SK-N-SH (cell line): ENCODE measurements at regions not wholly inside any gene's neighbourhood (a gene's known extent, or its start where the extent isn't known, plus 50 kb on each side); places are given as distances from the start of the nearest gene placed in this dataset.

Source experiments
- CTCF ChIA-PET: fragments of 300-600, 350-600 bp; formaldehyde crosslinking; extraction: SDS; loops from one replicate; lab custom pipeline; 2021; lab: Yijun Ruan, JAX
- POLR2A ChIA-PET: fragments of 350-600 bp; sonication (Branson Sonifier 250); formaldehyde crosslinking; extraction: SDS; loops from one replicate; lab custom pipeline; 2020; ENCODE audit warnings: antibody characterized with exemption, inconsistent platforms; lab: Yijun Ruan, JAX
- DNase-seq: peaks from one replicate; pipeline ENCODE4 v3.0.0; 2012
- H2AFZ ChIP-seq: fragments of 200-600 bp; sonication (generic); 2 replicates; pipeline ENCODE4 v1.8.1; 2016; ENCODE audit warnings: antibody characterized with exemption, mild to moderate bottlenecking, low read depth
- H3F3A ChIP-seq: fragments of 200-600 bp; sonication (generic); replicated peaks from 2 replicates; pipeline ENCODE3; 2016; ENCODE audit warnings: antibody characterized with exemption, mild to moderate bottlenecking; ENCODE audit not compliant: insufficient read depth
- H3K27ac ChIP-seq, 2 experiments: fragments of 200-500 bp in 1 of 2; fragments of 200-600 bp in 1 of 2; sonication (Bioruptor generic) in 1 of 2; sonication (generic), shearing (Covaris generic) in 1 of 2; 2 replicates each; pipeline versions ENCODE4 v1.5.1 to v1.6.1; 2014 to 2016; ENCODE audit warnings: low read depth in 2 of 2, inconsistent platforms in 1 of 2, low read length in 1 of 2, mild to moderate bottlenecking in 1 of 2, mixed read lengths in 1 of 2
- H3K27me3 ChIP-seq: fragments of 200-600 bp; sonication (generic), shearing (Covaris generic); 2 replicates; pipeline ENCODE4 v1.6.1; 2016; ENCODE audit warnings: mixed run types; ENCODE audit not compliant: insufficient read depth
- H3K36me3 ChIP-seq, 2 experiments: fragments of 200-500 bp in 1 of 2; fragments of 200-600 bp in 1 of 2; sonication (Bioruptor generic) in 1 of 2; sonication (generic) in 1 of 2; replicated peaks in 1 of 2; 2 replicates each; pipeline versions ENCODE3 to v1.5.1; 2014 to 2016; ENCODE audit warnings: low read length in 1 of 2, mild to moderate bottlenecking in 1 of 2; ENCODE audit not compliant: insufficient read depth in 2 of 2, control insufficient read depth in 1 of 2
- H3K4me1 ChIP-seq, 2 experiments: fragments of 200-500 bp in 1 of 2; fragments of 200-600 bp in 1 of 2; sonication (Bioruptor generic) in 1 of 2; sonication (generic), shearing (Covaris generic) in 1 of 2; 2 replicates each; pipeline versions ENCODE4 v1.5.1 to v1.6.1; 2014 to 2016; ENCODE audit warnings: low read depth in 1 of 2, low read length in 1 of 2, mixed run types in 1 of 2; ENCODE audit not compliant: insufficient read depth in 2 of 2, control insufficient read depth in 1 of 2
- H3K4me2 ChIP-seq: fragments of 200-600 bp; sonication (generic), shearing (Covaris generic); 2 replicates; pipeline ENCODE4 v1.6.1; 2017; ENCODE audit warnings: mixed run types
- H3K4me3 ChIP-seq, 2 experiments: fragments of 200-500 bp in 1 of 2; fragments of 200-600 bp in 1 of 2; sonication (Bioruptor generic) in 1 of 2; sonication (generic), shearing (Covaris generic) in 1 of 2; 2 replicates each; pipeline versions ENCODE4 v1.5.1 to v1.8.1; 2014 to 2016; ENCODE audit warnings: low read depth in 2 of 2, inconsistent platforms in 1 of 2, low read length in 1 of 2, mild to moderate bottlenecking in 1 of 2, mixed read lengths in 1 of 2, moderate library complexity in 1 of 2
- H3K79me2 ChIP-seq: fragments of 200-600 bp; sonication (generic); 2 replicates; pipeline ENCODE4 v1.8.1; 2017; ENCODE audit warnings: mild to moderate bottlenecking; ENCODE audit not compliant: insufficient read depth
- H3K9ac ChIP-seq: fragments of 200-600 bp; sonication (generic); 2 replicates; pipeline ENCODE4 v1.6.1; 2017; ENCODE audit warnings: mixed run types
- H3K9me2 ChIP-seq: fragments of 200-600 bp; sonication (generic); 2 replicates; pipeline ENCODE4 v1.6.1; 2017; ENCODE audit warnings: mixed run types
- H3K9me3 ChIP-seq: fragments of 200-600 bp; sonication (generic); 2 replicates; pipeline ENCODE4 v1.6.1; 2017; ENCODE audit warnings: mixed run types, mild to moderate bottlenecking, moderate library complexity
- H4K20me1 ChIP-seq: fragments of 200-600 bp; sonication (generic); 2 replicates; pipeline ENCODE4 v1.6.1; 2017; ENCODE audit warnings: mild to moderate bottlenecking, mixed run types; ENCODE audit not compliant: insufficient read depth
- CHD2 ChIP-seq: fragments of 150-350 bp; IDR thresholded peaks from 2 replicates; pipeline ENCODE4 v1.6.1; 2018; ENCODE audit warnings: low read length; ENCODE audit not compliant: partially characterized antibody
- ELF1 ChIP-seq: IDR thresholded peaks from 2 replicates; pipeline ENCODE4 v1.4.0; 2012
- EP300 ChIP-seq, 2 experiments: IDR thresholded peaks; 2 replicates each; pipeline versions ENCODE4 v1.4.0 to v1.6.1; 2012; ENCODE audit warnings: borderline replicate concordance in 1 of 2, low read depth in 1 of 2, low read length in 1 of 2
- EZH2phosphoT487 ChIP-seq: fragments of 200-600 bp; sonication (generic); IDR thresholded peaks from 2 replicates; pipeline ENCODE4 v1.6.1; 2017; ENCODE audit warnings: low read depth, mixed run types, mild to moderate bottlenecking, antibody characterized with exemption, moderate library complexity, borderline replicate concordance
- FOXJ3 ChIP-seq: sonication (generic); formaldehyde crosslinking; IDR thresholded peaks from 2 replicates; pipeline ENCODE4 v1.5.1; 2020; ENCODE audit warnings: mild to moderate bottlenecking, missing genetic modification reagents
- FOXM1 ChIP-seq: IDR thresholded peaks from 2 replicates; pipeline ENCODE4 v1.4.0; 2012; ENCODE audit warnings: low read depth, mild to moderate bottlenecking
- GATA2 ChIP-seq: sonication (generic); formaldehyde crosslinking; IDR thresholded peaks from 2 replicates; pipeline ENCODE4 v1.5.0; 2020; ENCODE audit warnings: mild to moderate bottlenecking, missing genetic modification reagents
- JUND ChIP-seq: IDR thresholded peaks from 2 replicates; pipeline ENCODE4 v1.4.0; 2012
- MXI1 ChIP-seq: IDR thresholded peaks from 2 replicates; pipeline ENCODE4 v1.6.1; 2012; ENCODE audit warnings: mild to moderate bottlenecking, low read depth, low read length, improper control_type of control experiment
- RAD21 ChIP-seq: IDR thresholded peaks from 2 replicates; pipeline ENCODE4 v1.6.1; 2012; ENCODE audit warnings: mild to moderate bottlenecking, low read length
- SIN3A ChIP-seq: IDR thresholded peaks from 2 replicates; pipeline ENCODE4 v1.6.1; 2012; ENCODE audit warnings: low read depth, mild to moderate bottlenecking, low read length, moderate library complexity, borderline replicate concordance
- SMC3 ChIP-seq: IDR thresholded peaks from 2 replicates; pipeline ENCODE4 v1.6.1; 2012; ENCODE audit warnings: low read depth, low read length, improper control_type of control experiment
- TAF1 ChIP-seq: IDR thresholded peaks from 2 replicates; pipeline ENCODE4 v1.6.1; 2012; ENCODE audit warnings: low read depth, mild to moderate bottlenecking, low read length, moderate library complexity, borderline replicate concordance
- TCF12 ChIP-seq: IDR thresholded peaks from 2 replicates; pipeline ENCODE4 v1.4.0; 2012
- YY1 ChIP-seq: IDR thresholded peaks from 2 replicates; pipeline ENCODE4 v1.4.0; 2012; ENCODE audit warnings: low read depth, mild to moderate bottlenecking
- WGBS: methylation state at CpG from one replicate; pipeline ENCODE4 v1.1.6; 2017; ENCODE audit warnings: low lambda C conversion rate; 5-methylcytosine and 5-hydroxymethylcytosine counted together
- TF ChIP-seq, protein P1 (sequence below): IDR thresholded peaks from 2 replicates; pipeline ENCODE4 v1.4.0; 2012; ENCODE audit warnings: low read depth, borderline replicate concordance
- TF ChIP-seq, protein P2 (sequence below): fragments of 150-350 bp; IDR thresholded peaks from 2 replicates; pipeline ENCODE4 v1.6.1; 2016; ENCODE audit warnings: mild to moderate bottlenecking, low read depth, low read length
- TF ChIP-seq, protein P3 (sequence below): IDR thresholded peaks from 2 replicates; pipeline ENCODE4 v1.4.0; 2012; ENCODE audit warnings: low read depth, borderline replicate concordance
- TF ChIP-seq, protein P4 (sequence below): IDR thresholded peaks from 2 replicates; pipeline ENCODE4 v1.4.0; 2012; ENCODE audit warnings: low read depth
- TF ChIP-seq, protein P5 (sequence below): fragments of 150-350 bp; IDR thresholded peaks from 2 replicates; pipeline ENCODE4 v1.6.1; 2017; ENCODE audit warnings: antibody characterized with exemption, low read length, low read depth, borderline replicate concordance

DNA sequence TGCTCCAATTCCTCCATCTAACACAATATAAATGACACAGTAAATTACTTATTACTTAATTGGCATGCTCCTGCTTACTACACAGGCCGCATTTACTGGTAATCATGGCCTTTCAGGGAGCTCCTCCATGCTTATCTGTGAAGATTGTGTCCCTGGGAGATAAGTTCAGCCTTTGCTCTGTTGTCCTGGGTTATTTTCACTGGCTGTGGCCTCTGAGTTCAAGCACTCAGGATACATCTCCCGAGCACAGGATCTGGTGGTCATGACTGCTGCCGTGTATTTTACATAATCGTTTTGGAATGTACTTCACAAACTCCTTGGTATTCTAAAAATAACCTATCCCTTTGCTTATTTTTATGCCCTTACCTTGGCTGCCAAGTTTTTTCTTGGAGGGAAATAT is 215.7 kb downstream of the ICE1 start:
- no peaks in the 10 kb centered on the region for H4K20me1 ChIP-seq
- H3K4me1 ChIP-seq, result peaks cover 0 to 41% of the 10 kb centered on the region in 2 experiments; a peak in 2 of 4 replicates
- H3K36me3 ChIP-seq, result no peaks in the 10 kb centered on the region
- POLR2A ChIA-PET, result interaction anchor here (1.7 kb wide), 1 partner anchor 72 kb away, joined by 6 read pairs; no protein-coding TSS in a partner anchor
- DNase-seq, result peak; percentile 22
- no peak overlapping the region for H3K4me2 ChIP-seq
- no peaks in the 10 kb centered on the region for H3K9me2 ChIP-seq
- TF ChIP-seq, protein P1, sequence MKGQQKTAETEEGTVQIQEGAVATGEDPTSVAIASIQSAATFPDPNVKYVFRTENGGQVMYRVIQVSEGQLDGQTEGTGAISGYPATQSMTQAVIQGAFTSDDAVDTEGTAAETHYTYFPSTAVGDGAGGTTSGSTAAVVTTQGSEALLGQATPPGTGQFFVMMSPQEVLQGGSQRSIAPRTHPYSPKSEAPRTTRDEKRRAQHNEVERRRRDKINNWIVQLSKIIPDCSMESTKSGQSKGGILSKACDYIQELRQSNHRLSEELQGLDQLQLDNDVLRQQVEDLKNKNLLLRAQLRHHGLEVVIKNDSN, result no peak
- TF ChIP-seq YY1, result no peak
- peak in 1 of 2 experiments; percentile 80; a peak in 2 of 4 replicates for TF ChIP-seq EP300 (IDR thresholded peaks at IDR 0.05; ENCODE audit: borderline replicate concordance in 1 of 2, low read depth in 1 of 2, low read length in 1 of 2)
- 0 out of 2 replicates have a peak, but pooled peaks have one; percentile 31 for TF ChIP-seq MXI1
- TF ChIP-seq ELF1, result no peak
- TF ChIP-seq FOXM1, result no peak
- TF ChIP-seq RAD21, result peak; percentile 25; the same call in 1 of the 2 replicates
- peak; percentile 6 for TF ChIP-seq CHD2
- peak; percentile 67 for TF ChIP-seq GATA2 (CRISPR knock-in tag)
- no peak; the same call in 1 of the 2 replicates for TF ChIP-seq TCF12
- 0 out of 2 replicates have a peak, but pooled peaks have one; percentile 21 for TF ChIP-seq FOXJ3
- TF ChIP-seq, protein P2, sequence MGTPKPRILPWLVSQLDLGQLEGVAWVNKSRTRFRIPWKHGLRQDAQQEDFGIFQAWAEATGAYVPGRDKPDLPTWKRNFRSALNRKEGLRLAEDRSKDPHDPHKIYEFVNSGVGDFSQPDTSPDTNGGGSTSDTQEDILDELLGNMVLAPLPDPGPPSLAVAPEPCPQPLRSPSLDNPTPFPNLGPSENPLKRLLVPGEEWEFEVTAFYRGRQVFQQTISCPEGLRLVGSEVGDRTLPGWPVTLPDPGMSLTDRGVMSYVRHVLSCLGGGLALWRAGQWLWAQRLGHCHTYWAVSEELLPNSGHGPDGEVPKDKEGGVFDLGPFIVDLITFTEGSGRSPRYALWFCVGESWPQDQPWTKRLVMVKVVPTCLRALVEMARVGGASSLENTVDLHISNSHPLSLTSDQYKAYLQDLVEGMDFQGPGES, result no peak
- no peaks in the 10 kb centered on the region for H3K27me3 ChIP-seq
- CTCF ChIA-PET, result interaction anchor here (1.5 to 5.6 kb wide), 3 partner anchors 19 to 142 kb away, joined by 5 to 30 read pairs (median 18); no protein-coding TSS in a partner anchor
- WGBS, result 21% methylated on average over 4 of the region's 4 CpGs
- no peak overlapping the region for H3K9ac ChIP-seq
- no peaks in the 10 kb centered on the region for H3K79me2 ChIP-seq
- no peak overlapping the region for H3K4me3 ChIP-seq
- H2AFZ ChIP-seq, result no peak overlapping the region
- H3K9me3 ChIP-seq, result no peaks in the 10 kb centered on the region
- peak overlapping the region in 1 of 2 experiments; percentile 98; a peak in 2 of 4 replicates for H3K27ac ChIP-seq
- H3F3A ChIP-seq, result no peaks in the 10 kb centered on the region

DNA sequence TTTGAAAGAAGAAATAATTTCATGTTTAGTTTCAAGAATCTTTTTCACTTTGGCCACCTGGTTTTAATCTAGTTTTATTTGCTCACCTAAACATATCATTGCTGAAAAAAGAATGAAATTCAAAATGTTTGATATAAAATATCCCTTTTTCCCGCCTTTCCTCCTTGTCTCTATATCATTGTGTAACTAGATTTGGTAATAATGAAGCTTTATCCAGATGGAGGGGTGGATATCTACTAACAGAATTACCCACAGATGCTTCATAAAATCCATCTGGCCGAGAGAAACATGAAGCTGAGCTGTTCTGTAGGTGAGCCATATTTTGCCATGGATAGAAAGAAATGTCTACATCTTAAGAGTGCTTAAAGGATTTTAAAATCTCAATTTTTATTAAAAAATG is 214.7 kb downstream of the ICE1 start:
- ChIA-PET POLR2A (interaction anchor here (1.0 to 1.7 kb wide), 2 partner anchors 21 to 74 kb away, joined by 3 to 6 read pairs; no protein-coding TSS in a partner anchor), CTCF (interaction anchor here (0.5 to 5.6 kb wide), 5 partner anchors 18 to 1076 kb away, joined by 3 to 30 read pairs (median 5); partner anchors contain the start of gene TENT4A)
- Histone ChIP-seq H2AFZ (no peak overlapping the region), H3K4me1 (peaks cover 0 to 39% of the 10 kb centered on the region in 2 experiments; a peak in 2 of 4 replicates), H3K9ac (no peak overlapping the region), H3K27ac (peak overlapping the region in 1 of 2 experiments; percentile 98; a peak in 2 of 4 replicates), H3K4me3 (no peak overlapping the region), H3K9me3 (no peaks in the 10 kb centered on the region), H3K4me2 (no peak overlapping the region), H3K9me2 (no peaks in the 10 kb centered on the region), H3K27me3 (no peaks in the 10 kb centered on the region), H3K79me2 (no peaks in the 10 kb centered on the region), H3F3A (no peaks in the 10 kb centered on the region), H4K20me1 (no peaks in the 10 kb centered on the region), H3K36me3 (no peaks in the 10 kb centered on the region)
- WGBS, result 0% methylated on average over 2 of the region's 2 CpGs
- peak; percentile 64 for DNase-seq
- TF ChIP-seq, protein P3, sequence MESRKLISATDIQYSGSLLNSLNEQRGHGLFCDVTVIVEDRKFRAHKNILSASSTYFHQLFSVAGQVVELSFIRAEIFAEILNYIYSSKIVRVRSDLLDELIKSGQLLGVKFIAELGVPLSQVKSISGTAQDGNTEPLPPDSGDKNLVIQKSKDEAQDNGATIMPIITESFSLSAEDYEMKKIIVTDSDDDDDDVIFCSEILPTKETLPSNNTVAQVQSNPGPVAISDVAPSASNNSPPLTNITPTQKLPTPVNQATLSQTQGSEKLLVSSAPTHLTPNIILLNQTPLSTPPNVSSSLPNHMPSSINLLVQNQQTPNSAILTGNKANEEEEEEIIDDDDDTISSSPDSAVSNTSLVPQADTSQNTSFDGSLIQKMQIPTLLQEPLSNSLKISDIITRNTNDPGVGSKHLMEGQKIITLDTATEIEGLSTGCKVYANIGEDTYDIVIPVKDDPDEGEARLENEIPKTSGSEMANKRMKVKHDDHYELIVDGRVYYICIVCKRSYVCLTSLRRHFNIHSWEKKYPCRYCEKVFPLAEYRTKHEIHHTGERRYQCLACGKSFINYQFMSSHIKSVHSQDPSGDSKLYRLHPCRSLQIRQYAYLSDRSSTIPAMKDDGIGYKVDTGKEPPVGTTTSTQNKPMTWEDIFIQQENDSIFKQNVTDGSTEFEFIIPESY, result no peak
- TF ChIP-seq MXI1 (no peak; the same call in 1 of the 2 replicates), RAD21 (peak; percentile 42; the same call in 1 of the 2 replicates), JUND (no peak), TCF12 (peak; percentile 24; the same call in 1 of the 2 replicates), EZH2phosphoT487 (no peak), FOXJ3 (no peak), EP300 (IDR thresholded peaks at IDR 0.05; ENCODE audit: borderline replicate concordance in 1 of 2, low read depth in 1 of 2, low read length in 1 of 2) (peak in 1 of 2 experiments; percentile 97; a peak in 2 of 4 replicates), SIN3A (no peak), CHD2 (peak; percentile 76), SMC3 (no peak), TAF1 (no peak)
- TF ChIP-seq, protein P2, result no peak
- TF ChIP-seq, protein P4, sequence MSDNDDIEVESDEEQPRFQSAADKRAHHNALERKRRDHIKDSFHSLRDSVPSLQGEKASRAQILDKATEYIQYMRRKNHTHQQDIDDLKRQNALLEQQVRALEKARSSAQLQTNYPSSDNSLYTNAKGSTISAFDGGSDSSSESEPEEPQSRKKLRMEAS, result no peak
- TF ChIP-seq, protein P5, sequence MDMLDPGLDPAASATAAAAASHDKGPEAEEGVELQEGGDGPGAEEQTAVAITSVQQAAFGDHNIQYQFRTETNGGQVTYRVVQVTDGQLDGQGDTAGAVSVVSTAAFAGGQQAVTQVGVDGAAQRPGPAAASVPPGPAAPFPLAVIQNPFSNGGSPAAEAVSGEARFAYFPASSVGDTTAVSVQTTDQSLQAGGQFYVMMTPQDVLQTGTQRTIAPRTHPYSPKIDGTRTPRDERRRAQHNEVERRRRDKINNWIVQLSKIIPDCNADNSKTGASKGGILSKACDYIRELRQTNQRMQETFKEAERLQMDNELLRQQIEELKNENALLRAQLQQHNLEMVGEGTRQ, result no peak
